ENCODE measurements at regions not wholly inside any gene's neighbourhood (a gene's known extent, or its start where the extent isn't known, plus 50 kb on each side); places are given as distances from the start of the nearest gene placed in this dataset.

DNA sequence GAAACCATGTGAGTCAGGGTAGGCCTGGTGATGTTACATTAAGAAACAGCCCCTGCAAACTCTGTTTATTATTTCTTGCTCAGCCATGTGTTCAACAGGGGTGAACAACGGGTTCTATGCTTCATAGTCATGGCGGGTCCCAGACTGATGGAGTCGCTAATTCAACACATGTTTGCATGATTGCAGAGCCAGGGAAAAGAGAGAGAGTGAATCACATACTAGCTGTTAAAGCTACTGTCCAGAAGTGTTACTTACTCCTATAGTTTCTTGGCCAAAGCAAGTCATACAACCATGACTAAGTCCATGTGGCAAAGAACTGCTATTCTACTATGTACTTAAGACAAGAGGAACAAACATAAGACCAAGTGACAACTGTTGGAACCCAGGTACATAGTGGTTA is 241.2 kb upstream of the SKOR2 start:
- Histone ChIP-seq H3K4me3 (no peak overlapping the region), H3K79me2 (ENCODE audit: low read depth) (no peaks in the 10 kb centered on the region), H3K9ac (no peak overlapping the region), H2AFZ (replicated peaks) (no peak overlapping the region), H3K27ac (no peak overlapping the region), H3K36me3 (no peaks in the 10 kb centered on the region), H3F3A (ENCODE audit: low read depth) (no peaks in the 10 kb centered on the region), H4K20me1 (ENCODE audit: low read depth) (no peaks in the 10 kb centered on the region), H3K27me3 (no peaks in the 10 kb centered on the region), H3K9me3 (ENCODE audit: low read depth) (no peaks in the 10 kb centered on the region), H3K4me1 (no peaks in the 10 kb centered on the region), H3K4me2 (no peak overlapping the region)
- Mint-ChIP-seq H3K36me3 (no peaks in the 10 kb centered on the region), H3K9me3 (no peaks in the 10 kb centered on the region), H3K4me1 (peaks cover 11% of the 10 kb centered on the region), H3K27me3 (ENCODE audit: insufficient read depth, low read depth) (peaks cover 3% of the 10 kb centered on the region), H3K27ac (no peak overlapping the region), H3K4me3 (no peak overlapping the region)
- no peak for DNase-seq (ENCODE audit: low spot score)
- no peak for TF ChIP-seq EZH2 (IDR thresholded peaks at IDR 0.05)
- TF ChIP-seq, protein P1, sequence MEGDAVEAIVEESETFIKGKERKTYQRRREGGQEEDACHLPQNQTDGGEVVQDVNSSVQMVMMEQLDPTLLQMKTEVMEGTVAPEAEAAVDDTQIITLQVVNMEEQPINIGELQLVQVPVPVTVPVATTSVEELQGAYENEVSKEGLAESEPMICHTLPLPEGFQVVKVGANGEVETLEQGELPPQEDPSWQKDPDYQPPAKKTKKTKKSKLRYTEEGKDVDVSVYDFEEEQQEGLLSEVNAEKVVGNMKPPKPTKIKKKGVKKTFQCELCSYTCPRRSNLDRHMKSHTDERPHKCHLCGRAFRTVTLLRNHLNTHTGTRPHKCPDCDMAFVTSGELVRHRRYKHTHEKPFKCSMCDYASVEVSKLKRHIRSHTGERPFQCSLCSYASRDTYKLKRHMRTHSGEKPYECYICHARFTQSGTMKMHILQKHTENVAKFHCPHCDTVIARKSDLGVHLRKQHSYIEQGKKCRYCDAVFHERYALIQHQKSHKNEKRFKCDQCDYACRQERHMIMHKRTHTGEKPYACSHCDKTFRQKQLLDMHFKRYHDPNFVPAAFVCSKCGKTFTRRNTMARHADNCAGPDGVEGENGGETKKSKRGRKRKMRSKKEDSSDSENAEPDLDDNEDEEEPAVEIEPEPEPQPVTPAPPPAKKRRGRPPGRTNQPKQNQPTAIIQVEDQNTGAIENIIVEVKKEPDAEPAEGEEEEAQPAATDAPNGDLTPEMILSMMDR (IDR thresholded peaks at IDR 0.05) = no peak
- TF ChIP-seq EZH2phosphoT487 (IDR thresholded peaks at IDR 0.05) = no peak

DNA sequence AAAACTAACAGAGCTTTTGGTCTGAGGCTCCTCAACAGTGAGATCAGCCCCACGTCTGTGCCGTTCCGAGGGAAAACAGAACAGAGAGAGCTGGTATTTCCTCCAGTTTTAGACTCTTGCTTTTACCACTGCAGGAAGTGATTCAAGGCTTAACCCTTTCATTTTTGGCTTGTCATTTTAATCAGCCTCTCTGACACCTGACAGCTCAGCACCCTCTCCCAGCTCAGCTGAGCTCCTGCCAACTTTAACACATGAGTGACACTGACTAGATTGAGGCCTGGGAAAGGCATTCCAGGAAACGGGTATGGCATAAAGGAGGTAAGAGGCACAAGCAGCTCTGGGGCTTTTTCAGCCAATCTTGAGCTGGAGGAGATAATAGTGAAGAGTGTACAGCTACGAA is 239.4 kb upstream of the SKOR2 start:
- Histone ChIP-seq H3K4me2 (no peak overlapping the region), H3K4me3 (no peak overlapping the region), H3K36me3 (no peaks in the 10 kb centered on the region), H3K27me3 (no peaks in the 10 kb centered on the region), H3K79me2 (ENCODE audit: low read depth) (no peaks in the 10 kb centered on the region), H3K4me1 (no peaks in the 10 kb centered on the region), H3K27ac (no peak overlapping the region), H2AFZ (replicated peaks) (no peak overlapping the region), H3K9me3 (ENCODE audit: low read depth) (no peaks in the 10 kb centered on the region), H4K20me1 (ENCODE audit: low read depth) (no peaks in the 10 kb centered on the region), H3K9ac (no peak overlapping the region), H3F3A (ENCODE audit: low read depth) (no peaks in the 10 kb centered on the region)
- no peak overlapping the region for H3K27ac Mint-ChIP-seq
- DNase-seq (ENCODE audit: low spot score) = no peak
- no peaks in the 10 kb centered on the region for H3K36me3 Mint-ChIP-seq
- TF ChIP-seq EZH2phosphoT487 (IDR thresholded peaks at IDR 0.05) (no peak), EZH2 (IDR thresholded peaks at IDR 0.05) (no peak)
- TF ChIP-seq, protein P1 (IDR thresholded peaks at IDR 0.05) = no peak
- H3K4me1 Mint-ChIP-seq = peaks cover 11% of the 10 kb centered on the region
- no peak overlapping the region for H3K4me3 Mint-ChIP-seq
- peaks cover 4% of the 10 kb centered on the region for H3K27me3 Mint-ChIP-seq (ENCODE audit: insufficient read depth, low read depth)
- no peaks in the 10 kb centered on the region for H3K9me3 Mint-ChIP-seq

- no peaks in the 10 kb centered on the region for H3K36me3 ChIP-seq
- H3K27ac ChIP-seq = no peak overlapping the region
- H3K9ac ChIP-seq = no peak overlapping the region
- H3K9me3 ChIP-seq (ENCODE audit: low read depth) = no peaks in the 10 kb centered on the region
- H3F3A ChIP-seq (ENCODE audit: low read depth) = no peaks in the 10 kb centered on the region
- no peak overlapping the region for H2AFZ ChIP-seq (replicated peaks)
- no peaks in the 10 kb centered on the region for H3K79me2 ChIP-seq (ENCODE audit: low read depth)
- Mint-ChIP-seq H3K9me3 (no peaks in the 10 kb centered on the region), H3K36me3 (no peaks in the 10 kb centered on the region), H3K27ac (no peak overlapping the region), H3K4me3 (no peak overlapping the region), H3K27me3 (ENCODE audit: insufficient read depth, low read depth) (peaks cover 5% of the 10 kb centered on the region), H3K4me1 (peaks cover 11% of the 10 kb centered on the region)
- TF ChIP-seq, protein P1 (IDR thresholded peaks at IDR 0.05) = no peak
- TF ChIP-seq EZH2 (IDR thresholded peaks at IDR 0.05) (no peak), EZH2phosphoT487 (IDR thresholded peaks at IDR 0.05) (no peak)
- no peak overlapping the region for H3K4me3 ChIP-seq
- H3K4me2 ChIP-seq = no peak overlapping the region
- DNase-seq (ENCODE audit: low spot score) = no peak
- H4K20me1 ChIP-seq (ENCODE audit: low read depth) = no peaks in the 10 kb centered on the region
- H3K4me1 ChIP-seq = no peaks in the 10 kb centered on the region
- no peaks in the 10 kb centered on the region for H3K27me3 ChIP-seq
Observed at GRCh38 chr18:47485221-47485797, 233.8 kb upstream of the SKOR2 start.
